SK-N-SH (cell line): ENCODE measurements at regions not wholly inside any gene's neighbourhood (a gene's known extent, or its start where the extent isn't known, plus 50 kb on each side); places are given as distances from the start of the nearest gene placed in this dataset.
A peak's percentile ranks its signal among the peaks of the same experiment; 100 is the strongest.

Experiments
- CTCF ChIA-PET: fragments of 300-600, 350-600 bp; formaldehyde crosslinking; extraction: SDS; loops from one replicate; lab custom pipeline; 2021; lab: Yijun Ruan, JAX
- POLR2A ChIA-PET: fragments of 350-600 bp; sonication (Branson Sonifier 250); formaldehyde crosslinking; extraction: SDS; loops from one replicate; lab custom pipeline; 2020; ENCODE audit warnings: antibody characterized with exemption, inconsistent platforms; lab: Yijun Ruan, JAX
- DNase-seq: peaks from one replicate; pipeline ENCODE4 v3.0.0; 2012
- H2AFZ ChIP-seq: fragments of 200-600 bp; sonication (generic); 2 replicates; pipeline ENCODE4 v1.8.1; 2016; ENCODE audit warnings: antibody characterized with exemption, mild to moderate bottlenecking, low read depth
- H3F3A ChIP-seq: fragments of 200-600 bp; sonication (generic); replicated peaks from 2 replicates; pipeline ENCODE3; 2016; ENCODE audit warnings: antibody characterized with exemption, mild to moderate bottlenecking; ENCODE audit not compliant: insufficient read depth
- H3K27ac ChIP-seq, 2 experiments: fragments of 200-500 bp in 1 of 2; fragments of 200-600 bp in 1 of 2; sonication (Bioruptor generic) in 1 of 2; sonication (generic), shearing (Covaris generic) in 1 of 2; 2 replicates each; pipeline versions ENCODE4 v1.5.1 to v1.6.1; 2014 to 2016; ENCODE audit warnings: low read depth in 2 of 2, inconsistent platforms in 1 of 2, low read length in 1 of 2, mild to moderate bottlenecking in 1 of 2, mixed read lengths in 1 of 2
- H3K27me3 ChIP-seq: fragments of 200-600 bp; sonication (generic), shearing (Covaris generic); 2 replicates; pipeline ENCODE4 v1.6.1; 2016; ENCODE audit warnings: mixed run types; ENCODE audit not compliant: insufficient read depth
- H3K36me3 ChIP-seq, 2 experiments: fragments of 200-500 bp in 1 of 2; fragments of 200-600 bp in 1 of 2; sonication (Bioruptor generic) in 1 of 2; sonication (generic) in 1 of 2; replicated peaks in 1 of 2; 2 replicates each; pipeline versions ENCODE3 to v1.5.1; 2014 to 2016; ENCODE audit warnings: low read length in 1 of 2, mild to moderate bottlenecking in 1 of 2; ENCODE audit not compliant: insufficient read depth in 2 of 2, control insufficient read depth in 1 of 2
- H3K4me1 ChIP-seq, 2 experiments: fragments of 200-500 bp in 1 of 2; fragments of 200-600 bp in 1 of 2; sonication (Bioruptor generic) in 1 of 2; sonication (generic), shearing (Covaris generic) in 1 of 2; 2 replicates each; pipeline versions ENCODE4 v1.5.1 to v1.6.1; 2014 to 2016; ENCODE audit warnings: low read depth in 1 of 2, low read length in 1 of 2, mixed run types in 1 of 2; ENCODE audit not compliant: insufficient read depth in 2 of 2, control insufficient read depth in 1 of 2
- H3K4me2 ChIP-seq: fragments of 200-600 bp; sonication (generic), shearing (Covaris generic); 2 replicates; pipeline ENCODE4 v1.6.1; 2017; ENCODE audit warnings: mixed run types
- H3K4me3 ChIP-seq, 2 experiments: fragments of 200-500 bp in 1 of 2; fragments of 200-600 bp in 1 of 2; sonication (Bioruptor generic) in 1 of 2; sonication (generic), shearing (Covaris generic) in 1 of 2; 2 replicates each; pipeline versions ENCODE4 v1.5.1 to v1.8.1; 2014 to 2016; ENCODE audit warnings: low read depth in 2 of 2, inconsistent platforms in 1 of 2, low read length in 1 of 2, mild to moderate bottlenecking in 1 of 2, mixed read lengths in 1 of 2, moderate library complexity in 1 of 2
- H3K79me2 ChIP-seq: fragments of 200-600 bp; sonication (generic); 2 replicates; pipeline ENCODE4 v1.8.1; 2017; ENCODE audit warnings: mild to moderate bottlenecking; ENCODE audit not compliant: insufficient read depth
- H3K9ac ChIP-seq: fragments of 200-600 bp; sonication (generic); 2 replicates; pipeline ENCODE4 v1.6.1; 2017; ENCODE audit warnings: mixed run types
- H3K9me2 ChIP-seq: fragments of 200-600 bp; sonication (generic); 2 replicates; pipeline ENCODE4 v1.6.1; 2017; ENCODE audit warnings: mixed run types
- H3K9me3 ChIP-seq: fragments of 200-600 bp; sonication (generic); 2 replicates; pipeline ENCODE4 v1.6.1; 2017; ENCODE audit warnings: mixed run types, mild to moderate bottlenecking, moderate library complexity
- H4K20me1 ChIP-seq: fragments of 200-600 bp; sonication (generic); 2 replicates; pipeline ENCODE4 v1.6.1; 2017; ENCODE audit warnings: mild to moderate bottlenecking, mixed run types; ENCODE audit not compliant: insufficient read depth
- CHD2 ChIP-seq: fragments of 150-350 bp; IDR thresholded peaks from 2 replicates; pipeline ENCODE4 v1.6.1; 2018; ENCODE audit warnings: low read length; ENCODE audit not compliant: partially characterized antibody
- EZH2phosphoT487 ChIP-seq: fragments of 200-600 bp; sonication (generic); IDR thresholded peaks from 2 replicates; pipeline ENCODE4 v1.6.1; 2017; ENCODE audit warnings: low read depth, mixed run types, mild to moderate bottlenecking, antibody characterized with exemption, moderate library complexity, borderline replicate concordance
- FOSL2 ChIP-seq: IDR thresholded peaks from 2 replicates; pipeline ENCODE4 v1.4.0; 2012; ENCODE audit warnings: low read depth, mild to moderate bottlenecking, moderate library complexity, borderline replicate concordance
- FOXJ3 ChIP-seq: sonication (generic); formaldehyde crosslinking; IDR thresholded peaks from 2 replicates; pipeline ENCODE4 v1.5.1; 2020; ENCODE audit warnings: mild to moderate bottlenecking, missing genetic modification reagents
- GABPA ChIP-seq: IDR thresholded peaks from 2 replicates; pipeline ENCODE4 v1.4.0; 2012; ENCODE audit warnings: low read depth, mild to moderate bottlenecking
- GATA2 ChIP-seq: sonication (generic); formaldehyde crosslinking; IDR thresholded peaks from 2 replicates; pipeline ENCODE4 v1.5.0; 2020; ENCODE audit warnings: mild to moderate bottlenecking, missing genetic modification reagents
- IRF3 ChIP-seq: fragments of 150-350 bp; IDR thresholded peaks from 2 replicates; pipeline ENCODE4 v1.6.1; 2016; ENCODE audit warnings: mild to moderate bottlenecking, low read depth, low read length
- JUND ChIP-seq: IDR thresholded peaks from 2 replicates; pipeline ENCODE4 v1.4.0; 2012
- MEF2A ChIP-seq: IDR thresholded peaks from 2 replicates; pipeline ENCODE4 v1.4.0; 2012; ENCODE audit warnings: low read depth, borderline replicate concordance
- NRF1 ChIP-seq: IDR thresholded peaks from 2 replicates; pipeline ENCODE4 v1.6.1; 2012; ENCODE audit warnings: low read depth, mild to moderate bottlenecking, low read length
- PBX3 ChIP-seq: IDR thresholded peaks from 2 replicates; pipeline ENCODE4; 2012
- POLR2AphosphoS5 ChIP-seq: IDR thresholded peaks from 2 replicates; pipeline ENCODE4 v1.6.1; 2012; ENCODE audit warnings: low read depth, low read length
- RCOR1 ChIP-seq: fragments of 150-350 bp; IDR thresholded peaks from 2 replicates; pipeline ENCODE4 v1.6.1; 2017; ENCODE audit warnings: antibody characterized with exemption, low read length
- RXRA ChIP-seq: IDR thresholded peaks from 2 replicates; pipeline ENCODE4 v1.4.0; 2012; ENCODE audit warnings: low read depth, mild to moderate bottlenecking, borderline replicate concordance
- SIN3A ChIP-seq: IDR thresholded peaks from 2 replicates; pipeline ENCODE4 v1.6.1; 2012; ENCODE audit warnings: low read depth, mild to moderate bottlenecking, low read length, moderate library complexity, borderline replicate concordance
- TEAD4 ChIP-seq: IDR thresholded peaks from 2 replicates; pipeline ENCODE4 v1.4.0; 2012; ENCODE audit warnings: mild to moderate bottlenecking, borderline replicate concordance; ENCODE audit not compliant: insufficient read depth
- YY1 ChIP-seq: IDR thresholded peaks from 2 replicates; pipeline ENCODE4 v1.4.0; 2012; ENCODE audit warnings: low read depth, mild to moderate bottlenecking
- ZBTB33 ChIP-seq: IDR thresholded peaks from 2 replicates; pipeline ENCODE4 v1.4.0; 2012; ENCODE audit warnings: low read depth, borderline replicate concordance
- WGBS: methylation state at CpG from one replicate; pipeline ENCODE4 v1.1.6; 2017; ENCODE audit warnings: low lambda C conversion rate; 5-methylcytosine and 5-hydroxymethylcytosine counted together
- TF ChIP-seq, protein P1 (sequence below): IDR thresholded peaks from 2 replicates; pipeline ENCODE4 v1.6.1; 2012; ENCODE audit warnings: mild to moderate bottlenecking, low read depth, low read length, moderate library complexity
- TF ChIP-seq, protein P2 (sequence below): IDR thresholded peaks from 2 replicates; pipeline ENCODE4 v1.4.0; 2012; ENCODE audit warnings: low read depth, borderline replicate concordance

GRCh38 chr13:91134803-91135184 is 212.7 kb upstream of the MIR17HG start:
- H3K27me3 ChIP-seq = no peaks in the 10 kb centered on the region
- H3K4me1 ChIP-seq = peaks cover 0 to 2% of the 10 kb centered on the region in 2 experiments; a peak in 2 of 4 replicates
- ChIA-PET POLR2A (no interaction called here), CTCF (interaction anchor here (0.7 to 6.4 kb wide), 21 partner anchors 8 to 961 kb away, joined by 3 to 79 read pairs (median 4); no protein-coding TSS in a partner anchor)
- H3F3A ChIP-seq = no peaks in the 10 kb centered on the region
- 100% methylated on average over 2 of the region's 2 CpGs for WGBS
- no peaks in the 10 kb centered on the region for H3K9me2 ChIP-seq
- H4K20me1 ChIP-seq = no peaks in the 10 kb centered on the region
- H3K9ac ChIP-seq = no peak overlapping the region
- H3K9me3 ChIP-seq = no peaks in the 10 kb centered on the region
- H3K27ac ChIP-seq = peak overlapping the region in 1 of 2 experiments; percentile 34; a peak in 2 of 4 replicates
- no peak overlapping the region for H3K4me3 ChIP-seq
- H2AFZ ChIP-seq = no peak overlapping the region
- H3K36me3 ChIP-seq = no peaks in the 10 kb centered on the region
- H3K79me2 ChIP-seq = no peaks in the 10 kb centered on the region
- TF ChIP-seq SIN3A (no peak), FOSL2 (no peak), IRF3 (no peak), POLR2AphosphoS5 (no peak), TEAD4 (no peak), NRF1 (no peak), FOXJ3 (no peak), MEF2A (no peak), RCOR1 (no peak), EZH2phosphoT487 (no peak), ZBTB33 (no peak), GABPA (no peak), GATA2 (CRISPR knock-in tag) (no peak), JUND (no peak), PBX3 (no peak), YY1 (no peak), RXRA (no peak), CHD2 (no peak)
- TF ChIP-seq, protein P1, sequence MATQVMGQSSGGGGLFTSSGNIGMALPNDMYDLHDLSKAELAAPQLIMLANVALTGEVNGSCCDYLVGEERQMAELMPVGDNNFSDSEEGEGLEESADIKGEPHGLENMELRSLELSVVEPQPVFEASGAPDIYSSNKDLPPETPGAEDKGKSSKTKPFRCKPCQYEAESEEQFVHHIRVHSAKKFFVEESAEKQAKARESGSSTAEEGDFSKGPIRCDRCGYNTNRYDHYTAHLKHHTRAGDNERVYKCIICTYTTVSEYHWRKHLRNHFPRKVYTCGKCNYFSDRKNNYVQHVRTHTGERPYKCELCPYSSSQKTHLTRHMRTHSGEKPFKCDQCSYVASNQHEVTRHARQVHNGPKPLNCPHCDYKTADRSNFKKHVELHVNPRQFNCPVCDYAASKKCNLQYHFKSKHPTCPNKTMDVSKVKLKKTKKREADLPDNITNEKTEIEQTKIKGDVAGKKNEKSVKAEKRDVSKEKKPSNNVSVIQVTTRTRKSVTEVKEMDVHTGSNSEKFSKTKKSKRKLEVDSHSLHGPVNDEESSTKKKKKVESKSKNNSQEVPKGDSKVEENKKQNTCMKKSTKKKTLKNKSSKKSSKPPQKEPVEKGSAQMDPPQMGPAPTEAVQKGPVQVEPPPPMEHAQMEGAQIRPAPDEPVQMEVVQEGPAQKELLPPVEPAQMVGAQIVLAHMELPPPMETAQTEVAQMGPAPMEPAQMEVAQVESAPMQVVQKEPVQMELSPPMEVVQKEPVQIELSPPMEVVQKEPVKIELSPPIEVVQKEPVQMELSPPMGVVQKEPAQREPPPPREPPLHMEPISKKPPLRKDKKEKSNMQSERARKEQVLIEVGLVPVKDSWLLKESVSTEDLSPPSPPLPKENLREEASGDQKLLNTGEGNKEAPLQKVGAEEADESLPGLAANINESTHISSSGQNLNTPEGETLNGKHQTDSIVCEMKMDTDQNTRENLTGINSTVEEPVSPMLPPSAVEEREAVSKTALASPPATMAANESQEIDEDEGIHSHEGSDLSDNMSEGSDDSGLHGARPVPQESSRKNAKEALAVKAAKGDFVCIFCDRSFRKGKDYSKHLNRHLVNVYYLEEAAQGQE = no peak
- TF ChIP-seq, protein P2, sequence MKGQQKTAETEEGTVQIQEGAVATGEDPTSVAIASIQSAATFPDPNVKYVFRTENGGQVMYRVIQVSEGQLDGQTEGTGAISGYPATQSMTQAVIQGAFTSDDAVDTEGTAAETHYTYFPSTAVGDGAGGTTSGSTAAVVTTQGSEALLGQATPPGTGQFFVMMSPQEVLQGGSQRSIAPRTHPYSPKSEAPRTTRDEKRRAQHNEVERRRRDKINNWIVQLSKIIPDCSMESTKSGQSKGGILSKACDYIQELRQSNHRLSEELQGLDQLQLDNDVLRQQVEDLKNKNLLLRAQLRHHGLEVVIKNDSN = no peak
- DNase-seq = no peak
- no peak overlapping the region for H3K4me2 ChIP-seq
